Fibroblast of the aortic adventitia (primary cell): ENCODE measurements at regions not wholly inside any gene's neighbourhood (a gene's known extent, or its start where the extent isn't known, plus 50 kb on each side); places are given as distances from the start of the nearest gene placed in this dataset.

Source experiments
- DNase-seq: peaks from one replicate; pipeline ENCODE4 v3.0.0-alpha.2; 2010; ENCODE audit warnings: low read depth
- H3K4me3 ChIP-seq: 2 replicates; pipeline ENCODE4 v1.5.1; 2011; ENCODE audit warnings: low read depth, mild to moderate bottlenecking, control low read depth, low read length, moderate library complexity
- TF ChIP-seq, protein P1 (sequence below): IDR thresholded peaks from 2 replicates; pipeline ENCODE4 v1.5.1; 2011; ENCODE audit warnings: mild to moderate bottlenecking, low read length, control low read depth, inconsistent platforms; ENCODE audit not compliant: insufficient read depth

DNA sequence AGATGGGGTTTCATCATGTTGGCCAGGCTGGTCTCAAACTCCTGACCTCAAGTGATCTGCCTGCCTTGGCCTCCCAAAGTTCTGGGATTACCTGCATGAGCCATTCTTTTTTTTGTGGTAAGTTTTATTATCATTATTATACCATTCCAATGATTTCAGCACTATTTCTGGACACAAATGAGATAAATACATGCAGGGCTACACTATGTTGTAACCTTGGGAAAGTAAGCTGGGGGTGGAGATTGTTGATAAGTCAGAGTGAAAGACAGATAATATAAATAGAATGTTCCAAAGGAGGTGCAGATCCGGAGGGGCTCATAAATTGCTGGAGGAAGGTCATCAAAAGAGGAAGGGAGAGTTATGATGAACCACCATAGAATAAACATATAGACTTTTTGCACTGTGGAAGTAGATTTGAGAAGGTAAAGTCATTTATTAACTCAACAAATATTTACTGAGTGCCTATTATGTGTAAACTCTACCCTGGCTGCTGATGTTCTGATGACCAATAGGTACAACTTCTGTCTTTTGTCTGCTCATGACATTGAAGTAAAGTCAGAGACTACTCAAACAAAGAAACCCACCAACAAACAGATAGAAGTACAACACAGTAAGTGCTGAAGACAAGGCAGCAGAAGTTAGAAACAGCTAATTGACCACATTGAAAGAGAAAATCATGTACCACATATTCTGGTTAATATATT lies 478.9 kb upstream of the GOLIM4 start:
- TF ChIP-seq, protein P1, sequence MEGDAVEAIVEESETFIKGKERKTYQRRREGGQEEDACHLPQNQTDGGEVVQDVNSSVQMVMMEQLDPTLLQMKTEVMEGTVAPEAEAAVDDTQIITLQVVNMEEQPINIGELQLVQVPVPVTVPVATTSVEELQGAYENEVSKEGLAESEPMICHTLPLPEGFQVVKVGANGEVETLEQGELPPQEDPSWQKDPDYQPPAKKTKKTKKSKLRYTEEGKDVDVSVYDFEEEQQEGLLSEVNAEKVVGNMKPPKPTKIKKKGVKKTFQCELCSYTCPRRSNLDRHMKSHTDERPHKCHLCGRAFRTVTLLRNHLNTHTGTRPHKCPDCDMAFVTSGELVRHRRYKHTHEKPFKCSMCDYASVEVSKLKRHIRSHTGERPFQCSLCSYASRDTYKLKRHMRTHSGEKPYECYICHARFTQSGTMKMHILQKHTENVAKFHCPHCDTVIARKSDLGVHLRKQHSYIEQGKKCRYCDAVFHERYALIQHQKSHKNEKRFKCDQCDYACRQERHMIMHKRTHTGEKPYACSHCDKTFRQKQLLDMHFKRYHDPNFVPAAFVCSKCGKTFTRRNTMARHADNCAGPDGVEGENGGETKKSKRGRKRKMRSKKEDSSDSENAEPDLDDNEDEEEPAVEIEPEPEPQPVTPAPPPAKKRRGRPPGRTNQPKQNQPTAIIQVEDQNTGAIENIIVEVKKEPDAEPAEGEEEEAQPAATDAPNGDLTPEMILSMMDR = no peak
- DNase-seq = no peak
- H3K4me3 ChIP-seq = no peak overlapping the region

DNA sequence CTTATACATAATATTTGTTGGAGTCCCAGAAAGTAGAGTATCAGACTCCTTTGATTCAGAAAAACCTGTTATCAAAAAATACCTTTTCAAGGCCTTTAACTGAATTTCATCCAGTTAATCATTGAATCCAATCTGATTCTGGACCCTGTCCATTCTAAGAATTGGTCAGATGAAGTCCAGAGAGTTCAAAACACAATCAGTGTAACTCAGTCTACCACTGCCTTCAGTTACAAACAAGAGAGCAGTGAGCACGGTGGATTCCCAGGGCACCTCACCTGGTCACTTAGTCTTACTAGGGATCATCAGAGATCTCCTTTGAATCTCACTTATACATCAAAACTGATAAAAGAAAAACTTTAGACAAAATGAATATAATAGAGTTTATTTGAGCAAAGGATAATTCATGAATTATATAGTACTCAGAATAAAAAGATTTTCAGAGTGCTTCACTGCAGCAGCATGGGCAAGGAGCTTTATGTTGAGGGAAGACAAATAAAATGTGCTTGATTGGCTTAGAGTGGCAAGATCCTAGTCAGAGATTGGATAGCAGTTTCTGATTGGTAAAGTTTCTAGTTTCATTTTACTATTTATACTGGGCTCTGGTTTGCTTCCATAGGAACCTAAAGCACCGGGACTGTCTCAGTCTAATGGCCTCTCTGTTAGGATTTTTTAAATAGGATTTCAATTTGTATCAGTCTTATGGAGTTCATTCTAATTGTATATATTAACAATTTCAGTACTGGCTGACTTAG lies 474.9 kb upstream of the GOLIM4 start:
- H3K4me3 ChIP-seq = no peak overlapping the region
- DNase-seq = no peak
- TF ChIP-seq, protein P1 = no peak

DNA sequence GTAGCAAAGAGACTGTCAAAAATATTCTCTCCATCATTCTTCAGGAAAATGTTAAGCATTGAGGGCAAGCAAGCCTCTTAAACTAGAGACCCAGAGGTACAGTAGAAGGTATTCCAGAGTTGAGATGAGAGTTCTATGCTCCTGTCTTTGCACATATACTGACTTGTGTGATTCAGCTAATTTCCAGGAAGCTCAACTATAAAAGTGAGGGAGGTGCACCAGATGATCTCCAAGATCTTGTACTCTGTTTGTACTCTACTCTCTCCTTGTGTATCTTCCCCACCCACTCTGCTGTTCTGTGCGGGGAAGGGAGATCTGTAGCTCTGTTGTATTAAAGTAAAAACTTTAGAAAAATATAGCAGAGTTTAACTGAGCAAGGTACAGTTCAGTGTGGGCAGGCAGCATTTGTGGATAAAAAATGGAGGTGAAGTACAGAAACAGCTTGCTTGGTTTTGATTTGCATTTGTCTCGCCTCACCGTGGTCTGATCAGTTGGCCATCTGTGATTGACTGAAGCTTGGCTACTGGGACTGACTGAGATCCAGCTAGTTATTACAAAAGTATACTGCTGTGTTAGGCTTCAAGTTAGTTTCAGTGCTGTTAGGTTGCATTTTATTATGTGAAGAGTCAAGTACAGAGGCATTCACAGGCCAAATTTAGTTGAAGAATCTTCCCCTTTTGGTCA lies 463.1 kb upstream of the GOLIM4 start:
- no peak overlapping the region for H3K4me3 ChIP-seq
- no peak for DNase-seq
- TF ChIP-seq, protein P1 = no peak

DNA sequence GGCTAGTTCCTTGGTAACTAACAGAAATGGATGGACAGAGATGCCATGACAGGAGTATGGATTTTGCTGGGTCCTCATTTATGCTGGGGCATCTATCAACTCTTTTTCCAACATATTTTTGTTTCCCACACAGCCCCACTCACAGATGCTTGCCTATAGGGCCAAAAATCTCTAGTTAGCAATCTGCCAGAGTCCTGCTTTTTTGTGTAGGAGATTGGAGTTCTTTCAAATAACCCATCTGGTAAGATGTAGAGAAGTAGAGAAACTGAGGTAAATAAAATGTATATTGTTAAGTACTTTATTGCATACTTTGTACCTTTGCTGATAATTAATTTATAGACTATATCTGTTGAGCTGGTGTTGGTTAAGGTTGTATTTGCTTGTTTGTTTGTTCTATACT lies 456.5 kb upstream of the GOLIM4 start:
- no peak for DNase-seq
- no peak overlapping the region for H3K4me3 ChIP-seq
- TF ChIP-seq, protein P1 = no peak

DNA sequence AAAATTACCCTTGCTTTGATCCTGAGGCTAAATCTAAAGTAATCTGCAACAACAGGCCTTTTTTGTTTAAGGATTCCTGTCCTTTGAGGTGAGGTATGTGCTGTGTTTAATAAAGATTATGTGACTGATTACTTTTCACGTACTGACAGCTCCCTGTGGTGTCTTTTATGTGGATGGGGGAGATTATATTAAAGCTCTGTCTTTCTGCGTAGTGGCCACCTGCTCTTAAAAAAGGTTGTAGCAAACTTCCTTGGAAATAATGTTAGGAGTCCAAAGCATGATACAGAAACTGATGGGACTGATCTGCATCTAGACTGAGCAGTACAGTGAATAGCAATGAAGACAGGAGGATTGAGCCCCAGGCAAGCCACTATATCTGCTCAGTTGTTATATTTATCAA lies 453.0 kb upstream of the GOLIM4 start:
- TF ChIP-seq, protein P1 = no peak
- H3K4me3 ChIP-seq = no peak overlapping the region
- no peak for DNase-seq

DNA sequence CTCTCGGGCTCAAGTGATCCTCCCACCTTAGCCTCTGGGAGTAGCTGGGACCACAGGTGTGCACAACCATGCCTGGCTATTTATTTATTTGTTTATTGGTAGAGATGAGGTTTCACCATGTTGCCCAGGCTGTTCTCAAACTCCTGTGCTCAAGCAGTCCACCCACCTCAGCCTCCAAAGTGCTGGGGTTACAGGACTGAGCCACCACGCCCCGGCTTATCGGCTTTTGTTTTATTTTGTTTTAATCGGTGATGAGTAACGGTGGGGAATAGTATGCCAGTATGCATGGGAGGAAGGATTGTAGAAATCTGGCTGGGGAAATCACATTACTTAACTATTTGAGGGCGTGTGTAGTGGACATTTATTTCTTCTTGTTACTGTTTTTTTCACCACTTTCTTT lies 451.0 kb upstream of the GOLIM4 start:
- no peak for DNase-seq
- H3K4me3 ChIP-seq = no peak overlapping the region
- TF ChIP-seq, protein P1 = no peak
